ENCODE measurements at regions not wholly inside any gene's neighbourhood (a gene's known extent, or its start where the extent isn't known, plus 50 kb on each side); places are given as distances from the start of the nearest gene placed in this dataset.

GRCh38 chr6:128586095-128586494 is 65.7 kb upstream of the PTPRK start:
- no peak for TF ChIP-seq EP300 (IDR thresholded peaks at IDR 0.05)
- no peak for TF ChIP-seq POLR2A (IDR thresholded peaks at IDR 0.05)
- no peak for TF ChIP-seq CTCF (IDR thresholded peaks at IDR 0.05)
